ENCODE measurements at regions not wholly inside any gene's neighbourhood (a gene's known extent, or its start where the extent isn't known, plus 50 kb on each side); places are given as distances from the start of the nearest gene placed in this dataset.

GRCh38 chr20:60748086-60748485 lies 504.0 kb upstream of the CDH4 start:
- DNase-seq (ENCODE audit: low read depth) (no peak), FAIRE-seq (no peak)
- no peak for TF ChIP-seq CTCF (IDR thresholded peaks at IDR 0.05; ENCODE audit: insufficient read depth, low read length, severe bottlenecking)
- Histone ChIP-seq H3K27me3 (ENCODE audit: control insufficient read depth, insufficient read depth, low read length) (no peaks in the 10 kb centered on the region), H3K36me3 (ENCODE audit: control insufficient read depth, insufficient read depth, low read length) (no peaks in the 10 kb centered on the region), H3K4me3 (ENCODE audit: low read depth, low read length) (no peak overlapping the region)

- DNase-seq (ENCODE audit: low read depth) = no peak
- H3K36me3 ChIP-seq (ENCODE audit: control insufficient read depth, insufficient read depth, low read length) = no peaks in the 10 kb centered on the region
- no peaks in the 10 kb centered on the region for H3K27me3 ChIP-seq (ENCODE audit: control insufficient read depth, insufficient read depth, low read length)
- TF ChIP-seq CTCF (IDR thresholded peaks at IDR 0.05; ENCODE audit: insufficient read depth, low read length, severe bottlenecking) = no peak
- H3K4me3 ChIP-seq (ENCODE audit: low read depth, low read length) = no peak overlapping the region
- no peak for FAIRE-seq
These were observed 502.1 kb upstream of the CDH4 start for GRCh38 chr20:60749804-60750602.

GRCh38 chr20:60750909-60751308 lies 501.2 kb upstream of the CDH4 start:
- no peak for FAIRE-seq

GRCh38 chr20:60751826-60752225 lies 500.2 kb upstream of the CDH4 start:
- no peak for FAIRE-seq
- no peaks in the 10 kb centered on the region for H3K27me3 ChIP-seq (ENCODE audit: control insufficient read depth, insufficient read depth, low read length)
- TF ChIP-seq CTCF (IDR thresholded peaks at IDR 0.05; ENCODE audit: insufficient read depth, low read length, severe bottlenecking) = no peak

More at GRCh38 chr20:60750909-60751308, 501.2 kb upstream of the CDH4 start:
- Histone ChIP-seq H3K27me3 (ENCODE audit: control insufficient read depth, insufficient read depth, low read length) (no peaks in the 10 kb centered on the region), H3K36me3 (ENCODE audit: control insufficient read depth, insufficient read depth, low read length) (no peaks in the 10 kb centered on the region), H3K4me3 (ENCODE audit: low read depth, low read length) (no peak overlapping the region)
- TF ChIP-seq CTCF (IDR thresholded peaks at IDR 0.05; ENCODE audit: insufficient read depth, low read length, severe bottlenecking) = no peak
- DNase-seq (ENCODE audit: low read depth) = no peak

DNA sequence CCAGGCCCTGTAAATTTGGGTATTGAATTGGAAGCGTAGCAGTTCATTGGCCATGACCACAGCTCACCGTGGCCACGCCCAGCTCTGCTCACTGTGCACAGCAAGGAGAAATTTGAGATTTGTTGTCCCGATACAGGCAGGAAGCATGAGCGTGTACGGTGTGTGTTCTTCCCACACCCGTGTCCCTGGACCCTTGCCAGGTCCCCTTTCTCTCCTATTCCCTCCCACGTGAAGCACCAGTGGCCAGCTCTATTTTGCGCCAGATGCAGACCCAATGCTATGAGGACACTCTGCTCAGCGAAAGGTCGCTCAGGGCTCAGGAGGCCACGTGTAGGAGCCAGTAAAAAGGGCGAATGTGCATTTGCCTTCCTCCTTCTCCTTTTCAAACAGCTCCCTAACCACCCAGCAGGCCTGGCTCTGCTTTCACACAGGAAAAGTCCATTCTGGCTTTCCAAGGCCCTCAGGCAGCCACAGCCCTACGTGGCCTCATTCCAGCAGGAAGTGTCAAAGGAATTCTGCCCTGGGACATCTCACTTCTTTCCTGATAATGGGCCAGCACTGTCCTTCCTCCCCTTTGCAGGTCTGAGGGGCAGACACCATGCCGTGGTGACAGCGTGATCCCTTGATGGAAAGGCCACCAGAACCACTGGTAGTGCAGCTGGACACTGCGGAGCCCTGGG lies 499.2 kb upstream of the CDH4 start:
- FAIRE-seq = peak; percentile 7
- no peak for TF ChIP-seq CTCF (IDR thresholded peaks at IDR 0.05; ENCODE audit: insufficient read depth, low read length, severe bottlenecking)
- H3K27me3 ChIP-seq (ENCODE audit: control insufficient read depth, insufficient read depth, low read length) = no peaks in the 10 kb centered on the region
- no peaks in the 10 kb centered on the region for H3K36me3 ChIP-seq (ENCODE audit: control insufficient read depth, insufficient read depth, low read length)
- DNase-seq (ENCODE audit: low read depth) = no peak
- H3K4me3 ChIP-seq (ENCODE audit: low read depth, low read length) = no peak overlapping the region

More at GRCh38 chr20:60751826-60752225, 500.2 kb upstream of the CDH4 start:
- Histone ChIP-seq H3K4me3 (ENCODE audit: low read depth, low read length) (no peak overlapping the region), H3K36me3 (ENCODE audit: control insufficient read depth, insufficient read depth, low read length) (no peaks in the 10 kb centered on the region)
- DNase-seq (ENCODE audit: low read depth) = no peak
